IPS-15b (cell line): ENCODE measurements at regions not wholly inside any gene's neighbourhood (a gene's known extent, or its start where the extent isn't known, plus 50 kb on each side); places are given as distances from the start of the nearest gene placed in this dataset.

ENCODE experiments used
- H3K27me3 ChIP-seq: one replicate; pipeline ENCODE4 v1.6.1; 2013; ENCODE audit warnings: low read length; ENCODE audit not compliant: control insufficient read depth, insufficient read depth
- H3K36me3 ChIP-seq: one replicate; pipeline ENCODE4 v1.6.1; 2013; ENCODE audit warnings: low read length; ENCODE audit not compliant: control insufficient read depth, insufficient read depth
- H3K4me1 ChIP-seq: one replicate; pipeline ENCODE4 v1.6.1; 2013; ENCODE audit warnings: mild to moderate bottlenecking, low read length; ENCODE audit not compliant: control insufficient read depth, insufficient read depth
- H3K4me3 ChIP-seq: one replicate; pipeline ENCODE4 v1.5.1; 2013; ENCODE audit warnings: low read depth, low read length
- H3K9ac ChIP-seq: one replicate; pipeline ENCODE4 v1.6.1; 2013; ENCODE audit warnings: low read depth, mild to moderate bottlenecking, low read length
- H3K9me3 ChIP-seq: one replicate; pipeline ENCODE4 v1.6.1; 2013; ENCODE audit warnings: mild to moderate bottlenecking, low read length; ENCODE audit not compliant: control insufficient read depth, insufficient read depth

GRCh38 chr17:77304746-77305473, 164.1 kb downstream of the SEC14L1 start:
- Histone ChIP-seq H3K9ac (no peak overlapping the region), H3K27me3 (no peaks in the 10 kb centered on the region), H3K4me3 (no peak overlapping the region), H3K9me3 (no peaks in the 10 kb centered on the region), H3K36me3 (peaks cover 6% of the 10 kb centered on the region), H3K4me1 (no peaks in the 10 kb centered on the region)

- H3K9ac ChIP-seq = no peak overlapping the region
Measured at GRCh38 chr17:77306048-77306789, 165.4 kb downstream of the SEC14L1 start.

GRCh38 chr17:77306790-77307478, 166.2 kb downstream of the SEC14L1 start:
- Histone ChIP-seq H3K27me3 (no peaks in the 10 kb centered on the region), H3K9ac (no peak overlapping the region), H3K9me3 (no peaks in the 10 kb centered on the region), H3K36me3 (peaks cover 6% of the 10 kb centered on the region), H3K4me1 (no peaks in the 10 kb centered on the region), H3K4me3 (no peak overlapping the region)

More at GRCh38 chr17:77306048-77306789, 165.4 kb downstream of the SEC14L1 start:
- Histone ChIP-seq H3K4me1 (no peaks in the 10 kb centered on the region), H3K9me3 (no peaks in the 10 kb centered on the region), H3K27me3 (no peaks in the 10 kb centered on the region), H3K36me3 (peaks cover 6% of the 10 kb centered on the region), H3K4me3 (no peak overlapping the region)

GRCh38 chr17:77307479-77308198, 166.9 kb downstream of the SEC14L1 start:
- no peaks in the 10 kb centered on the region for H3K27me3 ChIP-seq

GRCh38 chr17:77308861-77309726, 168.3 kb downstream of the SEC14L1 start:
- no peaks in the 10 kb centered on the region for H3K27me3 ChIP-seq
- H3K4me1 ChIP-seq = no peaks in the 10 kb centered on the region
- H3K9me3 ChIP-seq = no peaks in the 10 kb centered on the region
- no peak overlapping the region for H3K9ac ChIP-seq
- peaks cover 6% of the 10 kb centered on the region for H3K36me3 ChIP-seq
- no peak overlapping the region for H3K4me3 ChIP-seq

More at GRCh38 chr17:77307479-77308198, 166.9 kb downstream of the SEC14L1 start:
- peaks cover 6% of the 10 kb centered on the region for H3K36me3 ChIP-seq
- no peaks in the 10 kb centered on the region for H3K4me1 ChIP-seq
- no peak overlapping the region for H3K4me3 ChIP-seq
- no peaks in the 10 kb centered on the region for H3K9me3 ChIP-seq
- no peak overlapping the region for H3K9ac ChIP-seq

GRCh38 chr17:77310336-77310735, 169.6 kb downstream of the SEC14L1 start:
- Histone ChIP-seq H3K4me1 (no peaks in the 10 kb centered on the region), H3K36me3 (peaks cover 6% of the 10 kb centered on the region), H3K27me3 (no peaks in the 10 kb centered on the region), H3K9ac (no peak overlapping the region), H3K4me3 (no peak overlapping the region), H3K9me3 (no peaks in the 10 kb centered on the region)

- H3K4me1 ChIP-seq = peaks cover 2% of the 10 kb centered on the region
- H3K36me3 ChIP-seq = peaks cover 9% of the 10 kb centered on the region
Measured at GRCh38 chr17:77311371-77311981, 170.7 kb downstream of the SEC14L1 start.

GRCh38 chr17:77312061-77312701, 171.4 kb downstream of the SEC14L1 start:
- H3K27me3 ChIP-seq = no peaks in the 10 kb centered on the region
- peaks cover 9% of the 10 kb centered on the region for H3K36me3 ChIP-seq
- peaks cover 2% of the 10 kb centered on the region for H3K4me1 ChIP-seq
- no peak overlapping the region for H3K9ac ChIP-seq
- no peak overlapping the region for H3K4me3 ChIP-seq
- H3K9me3 ChIP-seq = no peaks in the 10 kb centered on the region

More at GRCh38 chr17:77311371-77311981, 170.7 kb downstream of the SEC14L1 start:
- Histone ChIP-seq H3K27me3 (no peaks in the 10 kb centered on the region), H3K9me3 (no peaks in the 10 kb centered on the region), H3K4me3 (no peak overlapping the region), H3K9ac (no peak overlapping the region)

GRCh38 chr17:77312786-77313599, 172.2 kb downstream of the SEC14L1 start:
- no peak overlapping the region for H3K4me3 ChIP-seq
- H3K4me1 ChIP-seq = peaks cover 2% of the 10 kb centered on the region
- H3K9me3 ChIP-seq = no peaks in the 10 kb centered on the region
- H3K9ac ChIP-seq = no peak overlapping the region
- peaks cover 9% of the 10 kb centered on the region for H3K36me3 ChIP-seq
- no peaks in the 10 kb centered on the region for H3K27me3 ChIP-seq
